ENCODE measurements at regions not wholly inside any gene's neighbourhood (a gene's known extent, or its start where the extent isn't known, plus 50 kb on each side); places are given as distances from the start of the nearest gene placed in this dataset.
"Not testable (repeated sequence)": the region's sequence is repeated elsewhere in the genome, so short reads cannot be mapped to it uniquely, and the experiment has no call there.

DNA sequence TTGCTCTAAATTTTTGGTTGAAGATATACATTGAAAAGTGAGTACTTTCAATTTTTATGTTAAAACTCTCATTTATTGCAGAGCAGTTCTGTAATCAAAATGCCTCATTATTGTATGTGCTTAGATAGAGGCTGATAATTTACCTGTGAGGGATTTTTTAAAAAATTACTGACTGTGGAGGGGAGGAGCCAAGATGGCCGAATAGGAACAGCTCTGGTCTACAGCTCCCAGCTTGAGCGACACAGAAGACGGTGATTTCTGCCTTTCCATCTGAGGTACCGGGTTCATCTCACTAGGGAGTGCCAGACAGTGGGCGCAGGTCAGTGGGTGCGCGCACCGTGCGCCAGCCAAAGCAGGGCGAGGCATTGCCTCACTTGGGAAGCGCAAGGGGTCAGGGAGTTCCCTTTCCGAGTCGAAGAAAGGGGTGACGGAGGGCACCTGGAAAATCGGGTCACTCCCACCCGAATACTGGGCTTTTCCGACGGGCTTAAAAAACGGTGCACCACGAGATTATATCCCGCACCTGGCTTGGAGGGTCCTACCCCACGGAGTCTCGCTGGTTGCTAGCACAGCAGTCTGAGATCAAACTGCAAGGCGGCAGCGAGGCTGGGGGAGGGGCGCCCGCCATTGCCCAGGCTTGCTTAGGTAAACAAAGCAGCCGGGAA, 89.4 kb downstream of the DDX11 start:
- not testable (repeated sequence) for H3K9me2 ChIP-seq (replicated peaks; ENCODE audit: low read depth, low read length); H2AFZ ChIP-seq (ENCODE audit: low read length); H3K4me1 ChIP-seq (ENCODE audit: insufficient read depth, low read length, poor library complexity, severe bottlenecking); H3K36me3 ChIP-seq (ENCODE audit: insufficient read depth, low read length); H4K20me1 ChIP-seq (ENCODE audit: insufficient read depth, low read length, poor library complexity, severe bottlenecking); H3F3A ChIP-seq (ENCODE audit: low read depth); H3K4me3 ChIP-seq (ENCODE audit: low read length, poor library complexity, severe bottlenecking); H3K9ac ChIP-seq (ENCODE audit: low read depth, low read length, poor library complexity, severe bottlenecking); H3K9me3 ChIP-seq (ENCODE audit: insufficient read depth, low read depth, low read length); H3K27me3 ChIP-seq (ENCODE audit: insufficient read depth, low read length, poor library complexity, severe bottlenecking); H3K79me2 ChIP-seq (ENCODE audit: insufficient read depth, low read length); H3K4me2 ChIP-seq (ENCODE audit: low read depth, low read length, poor library complexity, severe bottlenecking)

DNA sequence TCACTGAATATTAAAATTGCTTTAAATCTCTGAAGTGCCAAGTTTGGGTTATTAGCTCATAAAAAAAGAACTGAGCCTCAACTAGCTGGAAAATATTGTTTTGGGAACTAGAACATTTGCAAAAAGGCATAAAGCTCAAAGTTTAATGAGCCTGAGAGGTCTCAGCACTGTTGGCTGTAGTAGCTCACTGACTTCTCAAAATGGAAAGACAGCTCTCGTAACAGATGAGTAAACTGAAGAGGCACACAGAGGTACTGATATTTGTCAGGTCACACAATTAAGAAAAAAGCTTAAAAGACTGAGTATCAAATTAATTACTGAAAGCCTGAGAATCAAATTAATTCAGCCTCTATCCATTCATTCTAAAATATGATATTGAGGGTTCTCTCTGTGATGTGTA, 100.6 kb downstream of the DDX11 start:
- H3F3A ChIP-seq (ENCODE audit: low read depth); H3K9me3 ChIP-seq (ENCODE audit: insufficient read depth, low read depth, low read length); H2AFZ ChIP-seq (ENCODE audit: low read length); H3K27me3 ChIP-seq (ENCODE audit: insufficient read depth, low read length, poor library complexity, severe bottlenecking); H4K20me1 ChIP-seq (ENCODE audit: insufficient read depth, low read length, poor library complexity, severe bottlenecking); H3K9me2 ChIP-seq (replicated peaks; ENCODE audit: low read depth, low read length); H3K4me2 ChIP-seq (ENCODE audit: low read depth, low read length, poor library complexity, severe bottlenecking); H3K36me3 ChIP-seq (ENCODE audit: insufficient read depth, low read length); H3K9ac ChIP-seq (ENCODE audit: low read depth, low read length, poor library complexity, severe bottlenecking); H3K4me1 ChIP-seq (ENCODE audit: insufficient read depth, low read length, poor library complexity, severe bottlenecking); H3K79me2 ChIP-seq (ENCODE audit: insufficient read depth, low read length); H3K4me3 ChIP-seq (ENCODE audit: low read length, poor library complexity, severe bottlenecking): not testable (repeated sequence)

DNA sequence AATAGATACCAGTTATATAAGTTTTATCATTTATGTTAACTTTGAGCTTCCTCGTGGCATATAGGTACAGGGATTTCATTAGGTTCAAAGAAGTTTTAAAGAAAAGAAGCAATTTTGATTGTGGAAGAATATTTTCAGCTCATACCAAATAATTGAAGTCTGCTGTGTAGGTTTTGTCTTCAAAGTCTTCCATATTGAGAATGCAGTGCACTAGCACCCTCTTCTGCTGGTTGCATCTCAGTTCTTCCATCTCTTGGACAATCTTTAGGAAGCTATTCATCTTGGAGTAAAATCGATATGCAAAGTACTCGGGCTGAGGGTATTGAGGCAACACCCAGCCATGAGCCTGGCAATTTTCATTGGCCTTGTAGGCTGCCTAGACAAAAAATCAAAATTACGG, 103.9 kb downstream of the DDX11 start:
- H3K79me2 ChIP-seq (ENCODE audit: insufficient read depth, low read length); H3K4me2 ChIP-seq (ENCODE audit: low read depth, low read length, poor library complexity, severe bottlenecking); H3K9me2 ChIP-seq (replicated peaks; ENCODE audit: low read depth, low read length); H4K20me1 ChIP-seq (ENCODE audit: insufficient read depth, low read length, poor library complexity, severe bottlenecking); H3F3A ChIP-seq (ENCODE audit: low read depth); H3K27me3 ChIP-seq (ENCODE audit: insufficient read depth, low read length, poor library complexity, severe bottlenecking); H3K9ac ChIP-seq (ENCODE audit: low read depth, low read length, poor library complexity, severe bottlenecking); H3K9me3 ChIP-seq (ENCODE audit: insufficient read depth, low read depth, low read length); H3K4me3 ChIP-seq (ENCODE audit: low read length, poor library complexity, severe bottlenecking); H2AFZ ChIP-seq (ENCODE audit: low read length); H3K36me3 ChIP-seq (ENCODE audit: insufficient read depth, low read length): not testable (repeated sequence)
- TF ChIP-seq, protein P1, sequence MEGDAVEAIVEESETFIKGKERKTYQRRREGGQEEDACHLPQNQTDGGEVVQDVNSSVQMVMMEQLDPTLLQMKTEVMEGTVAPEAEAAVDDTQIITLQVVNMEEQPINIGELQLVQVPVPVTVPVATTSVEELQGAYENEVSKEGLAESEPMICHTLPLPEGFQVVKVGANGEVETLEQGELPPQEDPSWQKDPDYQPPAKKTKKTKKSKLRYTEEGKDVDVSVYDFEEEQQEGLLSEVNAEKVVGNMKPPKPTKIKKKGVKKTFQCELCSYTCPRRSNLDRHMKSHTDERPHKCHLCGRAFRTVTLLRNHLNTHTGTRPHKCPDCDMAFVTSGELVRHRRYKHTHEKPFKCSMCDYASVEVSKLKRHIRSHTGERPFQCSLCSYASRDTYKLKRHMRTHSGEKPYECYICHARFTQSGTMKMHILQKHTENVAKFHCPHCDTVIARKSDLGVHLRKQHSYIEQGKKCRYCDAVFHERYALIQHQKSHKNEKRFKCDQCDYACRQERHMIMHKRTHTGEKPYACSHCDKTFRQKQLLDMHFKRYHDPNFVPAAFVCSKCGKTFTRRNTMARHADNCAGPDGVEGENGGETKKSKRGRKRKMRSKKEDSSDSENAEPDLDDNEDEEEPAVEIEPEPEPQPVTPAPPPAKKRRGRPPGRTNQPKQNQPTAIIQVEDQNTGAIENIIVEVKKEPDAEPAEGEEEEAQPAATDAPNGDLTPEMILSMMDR (conservative IDR thresholded peaks at IDR 0.05; ENCODE audit: low read length): peak; percentile 24; the same call in 1 of the 2 replicates
- H3K4me1 ChIP-seq (ENCODE audit: insufficient read depth, low read length, poor library complexity, severe bottlenecking): peaks cover 12% of the 10 kb centered on the region

DNA sequence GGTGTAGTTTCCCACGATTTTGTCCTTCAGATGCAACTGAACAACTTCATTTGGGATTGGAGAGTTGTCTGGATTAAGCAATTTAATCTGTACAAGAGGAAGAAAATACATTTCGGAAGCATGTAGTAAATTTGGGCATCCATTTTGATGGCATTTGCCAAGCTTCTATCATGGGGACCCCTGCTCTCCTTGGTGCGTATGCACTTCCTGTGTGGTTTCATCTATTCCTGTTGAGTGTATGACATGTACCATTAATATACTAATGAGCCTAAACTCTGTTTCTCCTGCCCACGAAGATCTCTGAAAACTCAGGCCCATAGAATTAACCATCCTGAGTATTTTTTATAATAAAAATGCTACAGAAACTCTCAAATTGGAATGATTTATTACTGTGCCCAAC, 105.2 kb downstream of the DDX11 start:
- not testable (repeated sequence) for H3K9ac ChIP-seq (ENCODE audit: low read depth, low read length, poor library complexity, severe bottlenecking); H3F3A ChIP-seq (ENCODE audit: low read depth)
- H2AFZ ChIP-seq (ENCODE audit: low read length): peak overlapping the region; percentile 80; the same call in 1 of the 2 replicates

DNA sequence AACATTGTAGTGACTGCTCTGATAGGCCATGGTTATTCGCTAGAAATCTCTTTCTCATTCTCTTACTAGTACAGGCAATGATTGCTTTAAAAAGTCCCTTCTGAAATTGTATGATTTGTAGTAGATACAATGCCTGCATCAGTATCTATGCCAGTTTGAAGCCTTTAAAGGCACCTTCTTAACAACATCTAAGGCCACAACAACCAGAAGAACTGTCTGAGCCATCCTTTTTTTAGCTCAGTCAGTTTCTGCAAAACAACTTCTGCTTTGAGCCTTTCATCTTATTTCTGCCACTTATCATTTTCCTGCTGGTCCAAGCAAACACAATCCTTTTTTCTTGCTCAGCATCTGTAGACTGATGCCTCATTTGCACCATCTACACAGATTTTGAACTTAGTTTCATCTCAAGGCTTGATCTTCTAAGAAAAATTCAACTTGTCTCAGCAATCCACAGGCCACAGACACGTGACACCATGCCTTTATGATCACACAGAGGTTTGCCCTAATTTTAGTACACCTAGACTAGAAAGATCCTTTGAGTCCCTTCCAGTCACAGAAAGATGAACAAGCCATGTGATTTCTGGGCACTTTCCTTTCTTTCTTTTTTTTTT, 106.1 kb downstream of the DDX11 start:
- H3K79me2 ChIP-seq (ENCODE audit: insufficient read depth, low read length); H3K27me3 ChIP-seq (ENCODE audit: insufficient read depth, low read length, poor library complexity, severe bottlenecking); H3K9ac ChIP-seq (ENCODE audit: low read depth, low read length, poor library complexity, severe bottlenecking); H4K20me1 ChIP-seq (ENCODE audit: insufficient read depth, low read length, poor library complexity, severe bottlenecking); H3K4me3 ChIP-seq (ENCODE audit: low read length, poor library complexity, severe bottlenecking); H3K36me3 ChIP-seq (ENCODE audit: insufficient read depth, low read length); H3K9me2 ChIP-seq (replicated peaks; ENCODE audit: low read depth, low read length); H3K9me3 ChIP-seq (ENCODE audit: insufficient read depth, low read depth, low read length); H3F3A ChIP-seq (ENCODE audit: low read depth): not testable (repeated sequence)
- Histone ChIP-seq H3K4me2 (ENCODE audit: low read depth, low read length, poor library complexity, severe bottlenecking) (peak overlapping the region; percentile 61), H2AFZ (ENCODE audit: low read length) (peak overlapping the region; percentile 62), H3K4me1 (ENCODE audit: insufficient read depth, low read length, poor library complexity, severe bottlenecking) (peaks cover 12% of the 10 kb centered on the region)

More for the DNA sequence above, 105.2 kb downstream of the DDX11 start:
- not testable (repeated sequence) for H3K9me3 ChIP-seq (ENCODE audit: insufficient read depth, low read depth, low read length); H3K9me2 ChIP-seq (replicated peaks; ENCODE audit: low read depth, low read length); H3K36me3 ChIP-seq (ENCODE audit: insufficient read depth, low read length); H4K20me1 ChIP-seq (ENCODE audit: insufficient read depth, low read length, poor library complexity, severe bottlenecking); H3K27me3 ChIP-seq (ENCODE audit: insufficient read depth, low read length, poor library complexity, severe bottlenecking); H3K79me2 ChIP-seq (ENCODE audit: insufficient read depth, low read length)
- Histone ChIP-seq H3K4me2 (ENCODE audit: low read depth, low read length, poor library complexity, severe bottlenecking) (peak overlapping the region; percentile 61), H3K4me3 (ENCODE audit: low read length, poor library complexity, severe bottlenecking) (peak overlapping the region; percentile 47), H3K4me1 (ENCODE audit: insufficient read depth, low read length, poor library complexity, severe bottlenecking) (peaks cover 12% of the 10 kb centered on the region)

DNA sequence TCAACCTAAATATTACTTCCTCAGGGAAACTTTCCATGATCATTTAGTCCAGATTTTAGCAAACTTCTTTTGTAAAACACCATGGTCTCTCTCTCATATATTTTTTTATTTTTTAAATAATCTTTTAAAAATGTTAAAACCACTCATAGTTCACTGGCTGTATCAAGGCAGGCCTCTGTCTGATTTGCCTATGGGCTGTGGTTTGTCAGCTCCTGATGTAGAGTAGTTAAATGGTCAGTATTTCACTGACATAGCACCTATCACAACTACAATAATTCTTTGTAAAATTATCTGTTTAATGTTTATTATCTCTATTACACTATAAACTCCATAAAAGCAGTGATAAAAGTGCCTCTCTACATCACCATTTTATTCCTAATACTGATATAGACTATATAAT, 108.9 kb downstream of the DDX11 start:
- H3F3A ChIP-seq (ENCODE audit: low read depth); H3K9me2 ChIP-seq (replicated peaks; ENCODE audit: low read depth, low read length); H3K4me3 ChIP-seq (ENCODE audit: low read length, poor library complexity, severe bottlenecking); H3K27me3 ChIP-seq (ENCODE audit: insufficient read depth, low read length, poor library complexity, severe bottlenecking); H3K9me3 ChIP-seq (ENCODE audit: insufficient read depth, low read depth, low read length); H3K9ac ChIP-seq (ENCODE audit: low read depth, low read length, poor library complexity, severe bottlenecking); H4K20me1 ChIP-seq (ENCODE audit: insufficient read depth, low read length, poor library complexity, severe bottlenecking); H3K79me2 ChIP-seq (ENCODE audit: insufficient read depth, low read length); H2AFZ ChIP-seq (ENCODE audit: low read length); H3K4me2 ChIP-seq (ENCODE audit: low read depth, low read length, poor library complexity, severe bottlenecking); H3K36me3 ChIP-seq (ENCODE audit: insufficient read depth, low read length): not testable (repeated sequence)
- peaks cover 12% of the 10 kb centered on the region for H3K4me1 ChIP-seq (ENCODE audit: insufficient read depth, low read length, poor library complexity, severe bottlenecking)

DNA sequence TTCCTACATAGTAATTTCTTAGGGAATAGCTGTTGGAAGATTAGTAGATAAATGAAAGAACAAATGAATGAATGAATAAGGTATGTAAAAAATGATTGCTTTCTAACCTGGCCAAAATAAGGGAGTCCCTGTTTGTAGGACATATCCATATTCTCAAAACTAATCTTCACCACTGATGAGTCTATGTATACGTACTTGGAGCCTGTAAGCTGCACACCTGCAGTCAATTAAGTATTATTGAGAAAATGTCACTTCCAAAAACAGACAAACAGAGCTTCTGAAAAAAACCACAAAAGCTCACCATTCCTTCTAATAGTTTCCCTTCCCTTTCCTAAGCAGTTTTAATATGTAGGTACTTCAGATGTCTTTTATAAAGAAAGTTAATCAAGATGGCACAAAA, 109.4 kb downstream of the DDX11 start:
- not testable (repeated sequence) for H2AFZ ChIP-seq (ENCODE audit: low read length); H3K9me3 ChIP-seq (ENCODE audit: insufficient read depth, low read depth, low read length); H3K79me2 ChIP-seq (ENCODE audit: insufficient read depth, low read length); H3K27me3 ChIP-seq (ENCODE audit: insufficient read depth, low read length, poor library complexity, severe bottlenecking); H3K9ac ChIP-seq (ENCODE audit: low read depth, low read length, poor library complexity, severe bottlenecking); H3K4me2 ChIP-seq (ENCODE audit: low read depth, low read length, poor library complexity, severe bottlenecking); H3K36me3 ChIP-seq (ENCODE audit: insufficient read depth, low read length); H3K9me2 ChIP-seq (replicated peaks; ENCODE audit: low read depth, low read length); H3K4me3 ChIP-seq (ENCODE audit: low read length, poor library complexity, severe bottlenecking); H4K20me1 ChIP-seq (ENCODE audit: insufficient read depth, low read length, poor library complexity, severe bottlenecking); H3F3A ChIP-seq (ENCODE audit: low read depth)
- H3K4me1 ChIP-seq (ENCODE audit: insufficient read depth, low read length, poor library complexity, severe bottlenecking): peaks cover 12% of the 10 kb centered on the region
